H1 (cell line): ENCODE measurements at regions not wholly inside any gene's neighbourhood (a gene's known extent, or its start where the extent isn't known, plus 50 kb on each side); places are given as distances from the start of the nearest gene placed in this dataset.

Experiments used
- CTCF ChIA-PET: fragments of 300-600 bp; sonication (Branson Sonifier 250); formaldehyde crosslinking; loops from one replicate; lab custom pipeline; 2021; ENCODE audit not compliant: partially characterized antibody; lab: Charles Lee
- POLR2A ChIA-PET: fragments of 300-600 bp; sonication (Branson Sonifier 250); formaldehyde crosslinking; loops from one replicate; lab custom pipeline; 2021; ENCODE audit warnings: inconsistent platforms; ENCODE audit not compliant: partially characterized antibody; lab: Charles Lee
- DNase-seq, 2 experiments: peaks; one replicate each; pipeline versions ENCODE4 v3.0.0 to v3.0.0-alpha.2; 2010 to 2022; ENCODE audit warnings: low spot score in 2 of 2, low read depth in 1 of 2, mixed read lengths in 1 of 2
- FAIRE-seq: peaks from 2 replicates; lab custom pipeline; 2011; peaks lifted over from hg19 to GRCh38; lab: Jason Lieb, UNC
- H2AFZ ChIP-seq: 2 replicates; pipeline ENCODE4 v1.8.1; 2012; ENCODE audit warnings: low read length, inconsistent platforms
- H2AK5ac ChIP-seq: 2 replicates; pipeline ENCODE4 v1.6.1; 2013; ENCODE audit warnings: low read depth, low read length
- H2BK120ac ChIP-seq: replicated peaks from 2 replicates; pipeline ENCODE3; 2013; ENCODE audit warnings: low read depth, low read length, inconsistent platforms
- H2BK12ac ChIP-seq: 2 replicates; pipeline ENCODE4 v1.6.1; 2013; ENCODE audit warnings: low read depth, low read length
- H2BK15ac ChIP-seq: 2 replicates; pipeline ENCODE4 v1.6.1; 2013; ENCODE audit warnings: low read length
- H2BK20ac ChIP-seq: 2 replicates; pipeline ENCODE4 v1.6.1; 2013; ENCODE audit warnings: low read length
- H2BK5ac ChIP-seq: 2 replicates; pipeline ENCODE4 v1.6.1; 2013; ENCODE audit warnings: low read depth, low read length
- H3K14ac ChIP-seq: 2 replicates; pipeline ENCODE4 v1.6.1; 2013; ENCODE audit warnings: inconsistent platforms; ENCODE audit not compliant: insufficient read length
- H3K18ac ChIP-seq: 2 replicates; pipeline ENCODE4 v1.6.1; 2013; ENCODE audit warnings: low read length; ENCODE audit errors: extremely low read depth
- H3K23ac ChIP-seq: 2 replicates; pipeline ENCODE4 v1.6.1; 2013; ENCODE audit warnings: inconsistent platforms; ENCODE audit not compliant: insufficient read length
- H3K23me2 ChIP-seq: 2 replicates; pipeline ENCODE4 v1.6.1; 2013; ENCODE audit warnings: low read depth, low read length
- H3K27ac ChIP-seq: 2 replicates; pipeline ENCODE4 v1.6.1; 2011; ENCODE audit warnings: low read depth, low read length, inconsistent platforms
- H3K27me3 ChIP-seq, 4 experiments: replicated peaks in 1 of 4; 1 replicate in 1 of 4; 2 replicates in 3 of 4; pipeline versions ENCODE4 v1.6.1 to v1.8.1; 2011 to 2013; ENCODE audit warnings: low read length in 3 of 4, mild to moderate bottlenecking in 3 of 4, inconsistent platforms in 2 of 4, mixed read lengths in 2 of 4, moderate library complexity in 1 of 4; ENCODE audit not compliant: control insufficient read depth in 3 of 4, insufficient read depth in 3 of 4; ENCODE audit errors: extremely low read depth in 1 of 4
- H3K36me3 ChIP-seq, 4 experiments: 2 replicates each; pipeline versions ENCODE4 v1.6.1 to v1.8.1; 2011 to 2013; ENCODE audit warnings: mild to moderate bottlenecking in 4 of 4, low read length in 3 of 4, moderate library complexity in 2 of 4, control low read depth in 1 of 4, inconsistent platforms in 1 of 4; ENCODE audit not compliant: insufficient read depth in 4 of 4, control insufficient read depth in 2 of 4
- H3K4ac ChIP-seq: replicated peaks from 2 replicates; pipeline ENCODE3; 2013; ENCODE audit warnings: low read length, low read depth, mixed read lengths, inconsistent platforms; ENCODE audit not compliant: insufficient read length
- H3K4me1 ChIP-seq, 4 experiments: replicated peaks in 1 of 4; 1 replicate in 1 of 4; 2 replicates in 3 of 4; pipeline versions ENCODE4 v1.6.1 to v1.8.1; 2011 to 2013; ENCODE audit warnings: low read length in 3 of 4, inconsistent platforms in 2 of 4, mixed read lengths in 1 of 4; ENCODE audit not compliant: insufficient read depth in 4 of 4, control insufficient read depth in 3 of 4
- H3K4me2 ChIP-seq, 2 experiments: 2 replicates each; pipeline versions ENCODE4 v1.6.1 to v1.8.1; 2011 to 2013; ENCODE audit warnings: low read depth in 2 of 2, low read length in 2 of 2, control low read depth in 1 of 2, inconsistent platforms in 1 of 2, mild to moderate bottlenecking in 1 of 2; ENCODE audit not compliant: insufficient read depth in 1 of 2
- H3K4me3 ChIP-seq, 4 experiments: fragments of 200-600, 300-600 bp in 1 of 4; sonication (generic), shearing (Covaris generic), sonication (Bioruptor Twin) in 1 of 4; 2 replicates each; pipeline versions ENCODE4 v1.5.1 to v1.8.1; 2011 to 2016; ENCODE audit warnings: low read length in 4 of 4, low read depth in 3 of 4, control low read depth in 2 of 4, inconsistent platforms in 2 of 4, mild to moderate bottlenecking in 2 of 4, mixed read lengths in 1 of 4, moderate library complexity in 1 of 4; ENCODE audit not compliant: insufficient read depth in 2 of 4; ENCODE audit errors: extremely low read depth in 1 of 4
- H3K56ac ChIP-seq: replicated peaks from 2 replicates; pipeline ENCODE3; 2013; ENCODE audit warnings: low read depth, mild to moderate bottlenecking, mixed read lengths, low read length, inconsistent platforms; ENCODE audit not compliant: insufficient read length
- H3K79me1 ChIP-seq: 2 replicates; pipeline ENCODE4 v1.6.1; 2013; ENCODE audit warnings: low read depth, low read length, control low read depth
- H3K79me2 ChIP-seq, 2 experiments: 2 replicates each; pipeline versions ENCODE4 v1.6.1 to v1.8.1; 2012 to 2013; ENCODE audit warnings: low read length in 2 of 2, mild to moderate bottlenecking in 2 of 2, inconsistent platforms in 1 of 2; ENCODE audit not compliant: insufficient read depth in 2 of 2, control insufficient read depth in 1 of 2
- H3K9ac ChIP-seq, 4 experiments: replicated peaks in 1 of 4; 1 replicate in 1 of 4; 2 replicates in 3 of 4; pipeline versions ENCODE4 v1.6.1 to v1.8.1; 2011 to 2013; ENCODE audit warnings: low read depth in 3 of 4, low read length in 3 of 4, control low read depth in 2 of 4, mild to moderate bottlenecking in 2 of 4, moderate library complexity in 2 of 4, inconsistent platforms in 1 of 4; ENCODE audit errors: extremely low read depth in 1 of 4
- H3K9me3 ChIP-seq, 2 experiments: 2 replicates each; pipeline versions ENCODE4 v1.6.1 to v1.8.1; 2012 to 2013; ENCODE audit warnings: mild to moderate bottlenecking in 2 of 2, moderate library complexity in 2 of 2, control low read depth in 1 of 2, inconsistent platforms in 1 of 2, low read depth in 1 of 2, low read length in 1 of 2, mixed read lengths in 1 of 2; ENCODE audit not compliant: insufficient read depth in 2 of 2
- H4K20me1 ChIP-seq, 2 experiments: replicated peaks in 1 of 2; 2 replicates each; pipeline versions ENCODE3 to v1.8.1; 2011 to 2013; ENCODE audit warnings: inconsistent platforms in 2 of 2, low read length in 2 of 2, mild to moderate bottlenecking in 1 of 2; ENCODE audit not compliant: insufficient read depth in 2 of 2, control insufficient read depth in 1 of 2
- H4K5ac ChIP-seq: 2 replicates; pipeline ENCODE4 v1.6.1; 2013; ENCODE audit warnings: low read length, low read depth, mixed read lengths, inconsistent platforms; ENCODE audit not compliant: insufficient read length
- H4K8ac ChIP-seq: 2 replicates; pipeline ENCODE4 v1.8.0; 2013; ENCODE audit warnings: mild to moderate bottlenecking, moderate library complexity, low read length, inconsistent platforms; ENCODE audit not compliant: insufficient read depth; ENCODE audit errors: extremely low read depth
- H4K91ac ChIP-seq: replicated peaks from 2 replicates; pipeline ENCODE3; 2013; ENCODE audit warnings: low read length, mixed read lengths, inconsistent platforms; ENCODE audit not compliant: insufficient read length
- BRCA1 ChIP-seq: IDR thresholded peaks from 2 replicates; pipeline ENCODE4 v1.6.1; 2012; ENCODE audit warnings: low read depth, low read length, improper control_type of control experiment
- HDAC6 ChIP-seq: IDR thresholded peaks from one replicate; pipeline ENCODE4 v1.7.1; 2012; ENCODE audit warnings: low read depth, mild to moderate bottlenecking, inconsistent platforms, low read length, moderate library complexity
- RNF2 ChIP-seq: fragments of 200-900, 300-1000 bp; sonication (generic); IDR thresholded peaks from 2 replicates; pipeline ENCODE4 v1.7.1; 2016; ENCODE audit warnings: borderline replicate concordance, low read depth, mild to moderate bottlenecking, antibody characterized with exemption, low read length; ENCODE audit not compliant: poor library complexity, severe bottlenecking; ENCODE audit errors: missing control alignments
- WGBS, 2 experiments: shearing (Covaris generic) in 1 of 2; methylation state at CpG; one replicate each; pipeline versions ENCODE4 v1.1.6 to v1.1.7; 2013 to 2015; ENCODE audit warnings: low lambda C conversion rate in 2 of 2, mixed read lengths in 2 of 2, inconsistent platforms in 1 of 2, low coverage in 1 of 2, missing lambda C conversion rate in 1 of 2; ENCODE audit not compliant: insufficient replicate concordance in 2 of 2, insufficient coverage in 1 of 2, insufficient read length in 1 of 2; ENCODE audit errors: extremely low coverage in 1 of 2, missing lambda C conversion rate in 1 of 2; 5-methylcytosine and 5-hydroxymethylcytosine counted together
- TF ChIP-seq, protein P1 (sequence below): IDR thresholded peaks from 2 replicates; pipeline ENCODE4 v1.6.1; 2012; ENCODE audit warnings: inconsistent platforms

DNA sequence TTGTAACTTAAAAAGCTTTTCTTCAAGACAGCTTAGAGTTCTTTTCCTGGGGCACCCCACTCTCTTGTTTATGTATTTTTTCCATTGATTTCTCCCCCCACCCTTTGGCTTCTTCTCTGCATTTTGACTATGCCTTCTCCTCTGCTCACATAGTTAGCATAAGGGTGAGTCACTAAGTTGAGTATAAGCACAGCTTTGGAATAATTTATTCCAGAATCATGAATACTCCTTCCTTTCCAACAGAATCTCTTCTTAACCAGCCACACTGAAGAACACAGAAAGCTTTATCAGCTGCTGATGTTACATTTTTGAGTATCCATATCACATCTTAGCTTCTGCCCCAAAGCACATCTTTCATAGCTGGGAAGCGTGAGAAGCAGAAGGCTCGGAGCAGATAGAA lies 449.5 kb upstream of the MKI67 start:
- H3K4me1 ChIP-seq: peaks cover 0 to 10% (median 4%) of the 10 kb centered on the region in 4 experiments; a peak in 5 of 7 replicates
- no peaks in the 10 kb centered on the region; a peak in 2 of 4 replicates for H3K9me3 ChIP-seq
- H2BK12ac ChIP-seq: 0 out of 2 replicates have a peak overlapping the region, but pooled peaks have one; percentile 10
- H3K79me2 ChIP-seq: no peaks in the 10 kb centered on the region
- 92% methylated on average over 2 of the region's 2 CpGs; no CpG with 5 or more reads in 1 of the 2 experiments for WGBS, 2 experiments
- no peak overlapping the region for H3K23ac ChIP-seq
- no peak overlapping the region for H3K56ac ChIP-seq
- H3K18ac ChIP-seq: no peak overlapping the region
- ChIA-PET CTCF (interaction anchor here (0.6 to 1.1 kb wide), 3 partner anchors 284 to 418 kb away, joined by 3 to 4 read pairs (median 3); no protein-coding TSS in a partner anchor), POLR2A (no interaction called here)
- H3K23me2 ChIP-seq: no peaks in the 10 kb centered on the region; the same call in 1 of the 2 replicates
- H2BK15ac ChIP-seq: no peak overlapping the region
- H3K27ac ChIP-seq: no peak overlapping the region
- peaks cover 0 to 3% (median 1%) of the 10 kb centered on the region in 4 experiments; a peak in 4 of 7 replicates for H3K27me3 ChIP-seq
- no peak overlapping the region for H2BK5ac ChIP-seq
- no peak overlapping the region for H2AFZ ChIP-seq
- no peak overlapping the region for H2AK5ac ChIP-seq
- no peak overlapping the region for H2BK20ac ChIP-seq
- no peak overlapping the region for H3K4ac ChIP-seq
- H3K4me2 ChIP-seq: no peak overlapping the region
- FAIRE-seq (no peak), DNase-seq (no peak)
- H2BK120ac ChIP-seq: no peak overlapping the region
- H3K36me3 ChIP-seq: no peaks in the 10 kb centered on the region
- TF ChIP-seq HDAC6 (no peak), RNF2 (no peak), BRCA1 (no peak)
- TF ChIP-seq, protein P1, sequence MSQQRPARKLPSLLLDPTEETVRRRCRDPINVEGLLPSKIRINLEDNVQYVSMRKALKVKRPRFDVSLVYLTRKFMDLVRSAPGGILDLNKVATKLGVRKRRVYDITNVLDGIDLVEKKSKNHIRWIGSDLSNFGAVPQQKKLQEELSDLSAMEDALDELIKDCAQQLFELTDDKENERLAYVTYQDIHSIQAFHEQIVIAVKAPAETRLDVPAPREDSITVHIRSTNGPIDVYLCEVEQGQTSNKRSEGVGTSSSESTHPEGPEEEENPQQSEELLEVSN: no peak
- no peak overlapping the region for H3K14ac ChIP-seq
- H3K79me1 ChIP-seq: no peaks in the 10 kb centered on the region
- no peak overlapping the region for H4K8ac ChIP-seq
- H4K91ac ChIP-seq: no peak overlapping the region
- H3K9ac ChIP-seq: no peak overlapping the region
- H4K5ac ChIP-seq: no peak overlapping the region
- no peaks in the 10 kb centered on the region for H4K20me1 ChIP-seq
- H3K4me3 ChIP-seq: no peak overlapping the region
